Trophoblast cell (in vitro differentiated cells and primary cell): ENCODE measurements at regions not wholly inside any gene's neighbourhood (a gene's known extent, or its start where the extent isn't known, plus 50 kb on each side); places are given as distances from the start of the nearest gene placed in this dataset.

Experiments
- DNase-seq, 2 donors: peaks; one replicate each; pipeline ENCODE4 v3.0.0-alpha.2; 2016
- H2AFZ ChIP-seq: 2 replicates; pipeline ENCODE4 v1.6.1; 2013; ENCODE audit warnings: low read length, moderate library complexity, mild to moderate bottlenecking; ENCODE audit not compliant: insufficient read depth, poor library complexity
- H2AK5ac ChIP-seq: 2 replicates; pipeline ENCODE4 v1.6.1; 2013; ENCODE audit warnings: mild to moderate bottlenecking, low read length
- H2BK120ac ChIP-seq: 2 replicates; pipeline ENCODE4 v1.6.1; 2013; ENCODE audit warnings: low read length, mild to moderate bottlenecking, moderate library complexity; ENCODE audit not compliant: insufficient read depth, poor library complexity
- H2BK12ac ChIP-seq: 2 replicates; pipeline ENCODE4 v1.6.1; 2013; ENCODE audit warnings: mild to moderate bottlenecking, low read length, moderate library complexity
- H2BK5ac ChIP-seq: 2 replicates; pipeline ENCODE4 v1.6.1; 2013; ENCODE audit warnings: low read length, low read depth, moderate library complexity, mild to moderate bottlenecking; ENCODE audit not compliant: poor library complexity
- H3K14ac ChIP-seq: 2 replicates; pipeline ENCODE4 v1.6.1; 2013; ENCODE audit warnings: mild to moderate bottlenecking, low read length
- H3K18ac ChIP-seq: 2 replicates; pipeline ENCODE4 v1.6.1; 2013; ENCODE audit warnings: mild to moderate bottlenecking, low read length
- H3K23ac ChIP-seq: 2 replicates; pipeline ENCODE4 v1.6.1; 2013; ENCODE audit warnings: low read length
- H3K27ac ChIP-seq: 2 replicates; pipeline ENCODE4 v1.5.1; 2013; ENCODE audit warnings: low read depth, mild to moderate bottlenecking, inconsistent platforms, low read length, moderate library complexity
- H3K27me3 ChIP-seq: 2 replicates; pipeline ENCODE4 v1.6.1; 2013; ENCODE audit warnings: inconsistent platforms, mild to moderate bottlenecking, low read length, moderate library complexity; ENCODE audit not compliant: insufficient read depth
- H3K36me3 ChIP-seq, 2 experiments: 1 replicate in 1 of 2; 2 replicates in 1 of 2; pipeline ENCODE4 v1.6.1; 2013; ENCODE audit warnings: low read length in 2 of 2, mild to moderate bottlenecking in 2 of 2, moderate library complexity in 1 of 2; ENCODE audit not compliant: insufficient read depth in 2 of 2, control insufficient read depth in 1 of 2
- H3K4ac ChIP-seq: 2 replicates; pipeline ENCODE4 v1.6.1; 2013; ENCODE audit warnings: low read depth, mild to moderate bottlenecking, low read length, moderate library complexity
- H3K4me1 ChIP-seq, 2 experiments: 1 replicate in 1 of 2; 2 replicates in 1 of 2; pipeline ENCODE4 v1.6.1; 2013; ENCODE audit warnings: low read length in 2 of 2, mild to moderate bottlenecking in 2 of 2, moderate library complexity in 1 of 2; ENCODE audit not compliant: insufficient read depth in 2 of 2, control insufficient read depth in 1 of 2
- H3K4me2 ChIP-seq: 2 replicates; pipeline ENCODE4 v1.6.1; 2013; ENCODE audit warnings: inconsistent platforms, mild to moderate bottlenecking, low read length, moderate library complexity
- H3K4me3 ChIP-seq: 2 replicates; pipeline ENCODE4 v1.5.1; 2013; ENCODE audit warnings: mild to moderate bottlenecking, low read depth, low read length, inconsistent platforms
- H3K79me1 ChIP-seq: one replicate; pipeline ENCODE4 v1.6.1; 2013; ENCODE audit warnings: low read length
- H3K79me2 ChIP-seq: 2 replicates; pipeline ENCODE4 v1.6.1; 2013; ENCODE audit warnings: low read length, mild to moderate bottlenecking; ENCODE audit not compliant: control insufficient read depth, insufficient read depth, poor library complexity
- H3K9ac ChIP-seq: 2 replicates; pipeline ENCODE4 v1.6.1; 2013; ENCODE audit warnings: mild to moderate bottlenecking, low read length
- H3K9me3 ChIP-seq: 2 replicates; pipeline ENCODE4 v1.6.1; 2013; ENCODE audit warnings: low read depth, mild to moderate bottlenecking, control low read depth, inconsistent platforms, low read length; ENCODE audit not compliant: insufficient read depth
- H4K12ac ChIP-seq: 2 replicates; pipeline ENCODE4 v1.6.1; 2013; ENCODE audit warnings: low read depth, mild to moderate bottlenecking, low read length, moderate library complexity
- H4K8ac ChIP-seq: 2 replicates; pipeline ENCODE4 v1.6.1; 2013; ENCODE audit warnings: low read depth, mild to moderate bottlenecking, low read length, moderate library complexity
- H4K91ac ChIP-seq: one replicate; pipeline ENCODE4 v1.6.1; 2013; ENCODE audit warnings: low read depth, mild to moderate bottlenecking, low read length, moderate library complexity
- WGBS: extraction: QIAGEN DNeasy Blood & Tissue Kit; methylation state at CpG from one replicate; pipeline ENCODE4 v1.1.7; 2013; ENCODE audit warnings: missing lambda C conversion rate; ENCODE audit not compliant: insufficient read length, insufficient coverage; ENCODE audit errors: extremely low coverage; 5-methylcytosine and 5-hydroxymethylcytosine counted together

DNA sequence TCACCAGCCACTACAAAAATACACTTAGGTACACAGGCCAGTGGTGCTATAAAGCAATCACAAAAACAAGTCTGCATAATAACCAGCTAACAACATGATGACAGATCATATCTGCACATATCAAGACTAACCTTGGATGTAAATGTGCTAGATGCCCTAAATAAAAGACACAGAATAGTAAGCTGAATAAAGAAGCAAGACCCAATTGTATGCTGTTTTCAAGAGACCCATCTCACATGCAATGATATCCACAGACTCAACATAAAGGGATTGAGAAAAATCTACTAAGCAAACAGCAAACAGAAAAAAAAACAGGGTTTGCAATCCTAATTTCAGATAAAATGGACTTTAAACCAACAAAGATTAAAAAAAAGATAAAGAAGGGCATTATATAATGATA is 505.4 kb upstream of the FZD8 start:
- H3K4ac ChIP-seq = no peak overlapping the region
- no peak overlapping the region for H3K23ac ChIP-seq

GRCh38 chr10:36141856-36142560 is 499.9 kb upstream of the FZD8 start:
- Histone ChIP-seq H3K4ac (no peak overlapping the region), H3K14ac (no peak overlapping the region), H4K8ac (no peak overlapping the region), H3K79me1 (no peaks in the 10 kb centered on the region), H3K4me3 (no peak overlapping the region), H3K27ac (no peak overlapping the region), H2BK120ac (no peak overlapping the region), H3K9me3 (no peaks in the 10 kb centered on the region), H4K12ac (no peak overlapping the region), H3K18ac (no peak overlapping the region), H3K9ac (no peak overlapping the region), H4K91ac (no peak overlapping the region), H2AK5ac (no peak overlapping the region), H2BK5ac (no peak overlapping the region), H2BK12ac (no peak overlapping the region), H3K36me3 (no peaks in the 10 kb centered on the region), H2AFZ (no peak overlapping the region), H3K4me2 (no peak overlapping the region), H3K79me2 (no peaks in the 10 kb centered on the region), H3K23ac (no peak overlapping the region), H3K27me3 (no peaks in the 10 kb centered on the region), H3K4me1 (no peaks in the 10 kb centered on the region)
- DNase-seq = no peak
- no CpG with 5 or more reads among the region's 7 CpGs for WGBS

More for the DNA sequence above, 505.4 kb upstream of the FZD8 start:
- Histone ChIP-seq H2AFZ (no peak overlapping the region), H3K9ac (no peak overlapping the region), H3K4me3 (no peak overlapping the region), H3K79me1 (no peaks in the 10 kb centered on the region), H3K79me2 (no peaks in the 10 kb centered on the region), H2BK120ac (no peak overlapping the region), H4K8ac (no peak overlapping the region), H3K4me2 (no peak overlapping the region), H2AK5ac (no peak overlapping the region), H2BK12ac (no peak overlapping the region), H3K9me3 (no peaks in the 10 kb centered on the region), H4K91ac (no peak overlapping the region), H3K14ac (no peak overlapping the region), H3K18ac (no peak overlapping the region), H3K36me3 (no peaks in the 10 kb centered on the region), H3K27me3 (no peaks in the 10 kb centered on the region), H4K12ac (no peak overlapping the region), H3K27ac (no peak overlapping the region), H3K4me1 (no peaks in the 10 kb centered on the region), H2BK5ac (no peak overlapping the region)
- no peak for DNase-seq

- Histone ChIP-seq H3K9ac (no peak overlapping the region), H4K8ac (no peak overlapping the region), H3K27me3 (no peaks in the 10 kb centered on the region), H2BK5ac (no peak overlapping the region), H3K18ac (no peak overlapping the region), H4K12ac (no peak overlapping the region), H3K14ac (no peak overlapping the region), H3K9me3 (no peaks in the 10 kb centered on the region), H3K4me3 (no peak overlapping the region), H3K4ac (no peak overlapping the region), H3K23ac (no peak overlapping the region), H2BK12ac (no peak overlapping the region), H2BK120ac (no peak overlapping the region), H3K36me3 (no peaks in the 10 kb centered on the region), H2AK5ac (no peak overlapping the region), H3K27ac (no peak overlapping the region), H3K4me1 (no peaks in the 10 kb centered on the region), H2AFZ (no peak overlapping the region), H3K4me2 (no peak overlapping the region), H3K79me1 (no peaks in the 10 kb centered on the region), H4K91ac (no peak overlapping the region), H3K79me2 (no peaks in the 10 kb centered on the region)
- no CpG with 5 or more reads among the region's 4 CpGs for WGBS
- no peak for DNase-seq
Observed at GRCh38 chr10:36129051-36129450, 487.0 kb upstream of the FZD8 start.

GRCh38 chr10:36126076-36126475 is 484.0 kb upstream of the FZD8 start:
- Histone ChIP-seq H2AK5ac (no peak overlapping the region), H2AFZ (no peak overlapping the region), H3K9ac (no peak overlapping the region), H2BK5ac (no peak overlapping the region), H3K36me3 (no peaks in the 10 kb centered on the region), H3K23ac (no peak overlapping the region), H3K4me1 (no peaks in the 10 kb centered on the region), H3K27ac (no peak overlapping the region), H3K79me2 (no peaks in the 10 kb centered on the region), H4K12ac (no peak overlapping the region), H3K14ac (no peak overlapping the region), H3K4me2 (no peak overlapping the region), H2BK120ac (no peak overlapping the region), H4K91ac (no peak overlapping the region), H3K18ac (no peak overlapping the region), H3K27me3 (no peaks in the 10 kb centered on the region), H4K8ac (no peak overlapping the region), H3K79me1 (no peaks in the 10 kb centered on the region), H3K4me3 (no peak overlapping the region), H3K9me3 (no peaks in the 10 kb centered on the region), H3K4ac (no peak overlapping the region), H2BK12ac (no peak overlapping the region)
- no peak for DNase-seq
